ENCODE measurements at regions not wholly inside any gene's neighbourhood (a gene's known extent, or its start where the extent isn't known, plus 50 kb on each side); places are given as distances from the start of the nearest gene placed in this dataset.

DNA sequence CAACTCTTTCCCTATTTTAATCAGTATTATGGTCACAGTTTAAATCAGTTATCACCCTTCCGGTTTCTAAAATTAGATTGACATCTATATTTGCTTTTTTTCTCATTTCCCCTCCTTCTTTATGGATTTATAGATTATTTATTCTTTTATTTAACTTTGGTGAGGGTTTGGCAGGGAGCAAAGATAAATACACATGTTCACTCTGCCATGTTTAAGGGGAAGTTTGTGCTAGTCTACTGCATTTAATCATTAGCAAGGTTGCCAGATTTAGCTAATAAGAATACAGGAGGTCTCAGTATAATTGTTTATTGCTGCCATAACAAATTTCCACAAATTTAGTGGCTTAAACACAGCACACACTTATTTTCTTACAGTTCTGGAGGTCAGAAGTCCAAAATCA is 204.0 kb upstream of the BTG1 start:
- intact Hi-C loops (cut with micrococcal nuclease; ENCODE audit: unreplicated experiment) (no loop called here), in situ Hi-C loops (cut with HindIII; ENCODE audit: low pct_unique_long_range_greater_than_20kb, low sequenced_read_pairs) (no loop called here)
- DNase-seq (ENCODE audit: low read depth, low spot score), result no peak
- Histone ChIP-seq H3K36me3 (ENCODE audit: control insufficient read depth, insufficient read depth, low read length) (no peaks in the 10 kb centered on the region), H3K27me3 (ENCODE audit: control insufficient read depth, insufficient read depth, low read length) (no peaks in the 10 kb centered on the region), H3K27ac (ENCODE audit: low read length) (no peak overlapping the region), H3K9me3 (ENCODE audit: control insufficient read depth, insufficient read depth, low read depth, low read length) (no peaks in the 10 kb centered on the region), H3K4me3 (ENCODE audit: low read depth in 2 of 2, low read length in 2 of 2) (no peak overlapping the region), H3K4me1 (ENCODE audit: control insufficient read depth, insufficient read depth, low read length) (no peaks in the 10 kb centered on the region)
- ChIA-PET CTCF (no interaction called here), POLR2A (no interaction called here)
- no TSS peak for BruUV-seq (replicated peaks)
- no peak for ATAC-seq
- no peak for TF ChIP-seq SIN3A (IDR thresholded peaks at IDR 0.05; ENCODE audit: borderline replicate concordance, insufficient read depth, low read depth, low read length)
- TF ChIP-seq TCF7L2 (IDR thresholded peaks at IDR 0.05; ENCODE audit: low read depth, low read length), result no peak
- no peak for TF ChIP-seq POLR2AphosphoS5 (IDR thresholded peaks at IDR 0.05; ENCODE audit: low read depth, low read length)
- TF ChIP-seq, protein P1, sequence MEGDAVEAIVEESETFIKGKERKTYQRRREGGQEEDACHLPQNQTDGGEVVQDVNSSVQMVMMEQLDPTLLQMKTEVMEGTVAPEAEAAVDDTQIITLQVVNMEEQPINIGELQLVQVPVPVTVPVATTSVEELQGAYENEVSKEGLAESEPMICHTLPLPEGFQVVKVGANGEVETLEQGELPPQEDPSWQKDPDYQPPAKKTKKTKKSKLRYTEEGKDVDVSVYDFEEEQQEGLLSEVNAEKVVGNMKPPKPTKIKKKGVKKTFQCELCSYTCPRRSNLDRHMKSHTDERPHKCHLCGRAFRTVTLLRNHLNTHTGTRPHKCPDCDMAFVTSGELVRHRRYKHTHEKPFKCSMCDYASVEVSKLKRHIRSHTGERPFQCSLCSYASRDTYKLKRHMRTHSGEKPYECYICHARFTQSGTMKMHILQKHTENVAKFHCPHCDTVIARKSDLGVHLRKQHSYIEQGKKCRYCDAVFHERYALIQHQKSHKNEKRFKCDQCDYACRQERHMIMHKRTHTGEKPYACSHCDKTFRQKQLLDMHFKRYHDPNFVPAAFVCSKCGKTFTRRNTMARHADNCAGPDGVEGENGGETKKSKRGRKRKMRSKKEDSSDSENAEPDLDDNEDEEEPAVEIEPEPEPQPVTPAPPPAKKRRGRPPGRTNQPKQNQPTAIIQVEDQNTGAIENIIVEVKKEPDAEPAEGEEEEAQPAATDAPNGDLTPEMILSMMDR (IDR thresholded peaks at IDR 0.05), result no peak

- no peaks in the 10 kb centered on the region for H3K36me3 ChIP-seq (ENCODE audit: control insufficient read depth, insufficient read depth, low read length)
- ATAC-seq (no peak), DNase-seq (ENCODE audit: low read depth, low spot score) (no peak)
- in situ Hi-C loops (cut with HindIII; ENCODE audit: low pct_unique_long_range_greater_than_20kb, low sequenced_read_pairs), result no loop called here
- no peaks in the 10 kb centered on the region for H3K9me3 ChIP-seq (ENCODE audit: control insufficient read depth, insufficient read depth, low read depth, low read length)
- no TSS peak for BruUV-seq (replicated peaks)
- H3K27ac ChIP-seq (ENCODE audit: low read length), result no peak overlapping the region
- no peaks in the 10 kb centered on the region for H3K4me1 ChIP-seq (ENCODE audit: control insufficient read depth, insufficient read depth, low read length)
- H3K27me3 ChIP-seq (ENCODE audit: control insufficient read depth, insufficient read depth, low read length), result no peaks in the 10 kb centered on the region
- no peak overlapping the region for H3K4me3 ChIP-seq (ENCODE audit: low read depth in 2 of 2, low read length in 2 of 2)
- ChIA-PET CTCF (no interaction called here), POLR2A (no interaction called here)
- intact Hi-C loops (cut with micrococcal nuclease; ENCODE audit: unreplicated experiment), result no loop called here
- TF ChIP-seq, protein P2, sequence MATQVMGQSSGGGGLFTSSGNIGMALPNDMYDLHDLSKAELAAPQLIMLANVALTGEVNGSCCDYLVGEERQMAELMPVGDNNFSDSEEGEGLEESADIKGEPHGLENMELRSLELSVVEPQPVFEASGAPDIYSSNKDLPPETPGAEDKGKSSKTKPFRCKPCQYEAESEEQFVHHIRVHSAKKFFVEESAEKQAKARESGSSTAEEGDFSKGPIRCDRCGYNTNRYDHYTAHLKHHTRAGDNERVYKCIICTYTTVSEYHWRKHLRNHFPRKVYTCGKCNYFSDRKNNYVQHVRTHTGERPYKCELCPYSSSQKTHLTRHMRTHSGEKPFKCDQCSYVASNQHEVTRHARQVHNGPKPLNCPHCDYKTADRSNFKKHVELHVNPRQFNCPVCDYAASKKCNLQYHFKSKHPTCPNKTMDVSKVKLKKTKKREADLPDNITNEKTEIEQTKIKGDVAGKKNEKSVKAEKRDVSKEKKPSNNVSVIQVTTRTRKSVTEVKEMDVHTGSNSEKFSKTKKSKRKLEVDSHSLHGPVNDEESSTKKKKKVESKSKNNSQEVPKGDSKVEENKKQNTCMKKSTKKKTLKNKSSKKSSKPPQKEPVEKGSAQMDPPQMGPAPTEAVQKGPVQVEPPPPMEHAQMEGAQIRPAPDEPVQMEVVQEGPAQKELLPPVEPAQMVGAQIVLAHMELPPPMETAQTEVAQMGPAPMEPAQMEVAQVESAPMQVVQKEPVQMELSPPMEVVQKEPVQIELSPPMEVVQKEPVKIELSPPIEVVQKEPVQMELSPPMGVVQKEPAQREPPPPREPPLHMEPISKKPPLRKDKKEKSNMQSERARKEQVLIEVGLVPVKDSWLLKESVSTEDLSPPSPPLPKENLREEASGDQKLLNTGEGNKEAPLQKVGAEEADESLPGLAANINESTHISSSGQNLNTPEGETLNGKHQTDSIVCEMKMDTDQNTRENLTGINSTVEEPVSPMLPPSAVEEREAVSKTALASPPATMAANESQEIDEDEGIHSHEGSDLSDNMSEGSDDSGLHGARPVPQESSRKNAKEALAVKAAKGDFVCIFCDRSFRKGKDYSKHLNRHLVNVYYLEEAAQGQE (IDR thresholded peaks at IDR 0.05; ENCODE audit: insufficient read depth in 1 of 2, low read depth in 2 of 2, low read length in 1 of 2), result no peak
- TF ChIP-seq, protein P1 (IDR thresholded peaks at IDR 0.05), result no peak
- no peak for TF ChIP-seq TCF7L2 (IDR thresholded peaks at IDR 0.05; ENCODE audit: low read depth, low read length)
- TF ChIP-seq SIN3A (IDR thresholded peaks at IDR 0.05; ENCODE audit: borderline replicate concordance, insufficient read depth, low read depth, low read length), result no peak
- TF ChIP-seq POLR2AphosphoS5 (IDR thresholded peaks at IDR 0.05; ENCODE audit: low read depth, low read length), result no peak
Measured at GRCh38 chr12:92342574-92342973, 196.9 kb upstream of the BTG1 start.
